ENCODE measurements at regions not wholly inside any gene's neighbourhood (a gene's known extent, or its start where the extent isn't known, plus 50 kb on each side); places are given as distances from the start of the nearest gene placed in this dataset.

DNA sequence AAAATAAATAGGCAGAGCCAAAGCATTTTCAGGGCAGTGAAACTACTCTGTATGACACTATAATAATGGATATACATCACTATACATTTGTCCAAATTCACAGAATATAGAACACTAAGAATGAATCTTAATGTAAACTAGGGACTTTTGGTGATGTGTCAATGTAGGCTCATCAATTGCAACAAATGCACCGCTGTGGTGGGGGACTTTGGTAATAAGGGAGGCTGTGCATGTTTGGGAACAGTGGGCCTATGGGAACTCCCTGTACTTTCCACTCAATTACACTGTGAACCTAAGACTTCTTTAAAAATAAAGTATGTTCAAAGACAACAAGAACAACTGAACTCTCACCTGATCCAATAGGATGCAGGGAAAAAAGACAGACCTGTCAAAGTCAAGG, 220.7 kb downstream of the CMPK2 start:
- DNase-seq, result no peak

DNA sequence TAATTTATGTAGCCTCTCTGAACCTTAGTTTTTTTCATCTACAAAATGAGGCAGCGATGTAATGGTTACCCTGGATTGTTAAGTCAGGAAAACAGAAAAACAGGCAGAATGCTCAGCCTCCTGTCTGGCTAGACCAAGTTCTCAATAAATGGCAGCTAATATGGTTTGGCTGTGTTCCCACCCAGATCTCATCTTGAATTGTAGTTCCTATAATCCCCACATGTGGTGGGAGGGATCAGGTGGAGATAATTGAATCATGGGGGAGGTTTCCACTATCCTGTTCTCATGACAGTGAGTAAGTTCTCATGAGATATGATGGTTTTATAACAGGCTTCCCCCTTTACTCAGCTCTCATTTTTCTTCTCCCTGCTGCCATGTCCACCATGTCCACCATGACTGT, 220.0 kb downstream of the CMPK2 start:
- DNase-seq, result no peak

DNA sequence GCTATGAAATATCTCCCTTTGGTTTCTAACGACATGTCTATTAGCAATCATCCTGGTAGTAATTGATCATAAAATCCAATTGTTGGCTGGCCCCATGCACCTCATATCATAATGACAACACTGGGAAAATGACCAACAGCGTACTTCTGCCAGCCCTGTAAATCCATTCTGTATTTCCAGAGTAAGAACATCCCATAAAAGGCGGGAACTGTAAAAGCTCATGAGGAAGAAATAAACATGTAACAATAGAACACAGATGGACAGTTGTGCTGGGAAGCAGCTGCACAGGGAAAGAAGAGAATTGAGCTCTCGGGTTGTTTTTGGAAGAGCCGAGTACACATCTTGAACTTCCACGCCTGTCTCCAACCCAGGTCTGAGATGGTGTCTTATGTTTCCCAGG, 218.7 kb downstream of the CMPK2 start:
- no peak for DNase-seq

DNA sequence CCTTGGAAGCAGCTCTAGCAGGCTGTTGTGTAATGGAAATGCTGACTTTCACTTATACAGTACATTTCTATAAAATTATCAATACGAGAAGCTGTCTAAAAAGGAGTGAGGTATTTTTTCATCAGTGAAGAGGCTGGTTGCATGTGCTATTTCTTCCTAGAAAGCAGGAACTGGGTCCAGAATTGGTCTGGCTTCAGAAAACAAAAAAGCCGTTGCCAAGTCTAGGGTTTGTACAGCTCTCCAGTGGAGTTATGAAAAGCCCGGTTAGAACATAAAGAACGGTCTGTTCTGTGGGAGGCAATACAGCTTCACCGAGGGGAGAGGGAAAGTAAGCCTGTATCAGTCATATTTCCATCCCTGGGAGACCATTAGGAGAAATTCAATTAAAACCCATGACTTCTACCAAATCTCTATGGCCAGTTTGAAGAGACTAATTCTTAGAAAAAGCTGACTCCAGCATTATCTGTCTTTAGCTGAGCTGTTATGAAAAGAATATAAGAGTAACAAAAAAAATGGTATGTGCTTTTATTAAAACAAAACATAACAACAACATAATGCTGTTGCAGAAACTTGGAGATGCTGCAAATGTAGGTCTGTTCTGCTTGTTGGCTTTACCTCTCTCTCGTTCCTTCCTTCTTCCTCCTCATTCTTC, 217.0 kb downstream of the CMPK2 start:
- DNase-seq, result no peak

DNA sequence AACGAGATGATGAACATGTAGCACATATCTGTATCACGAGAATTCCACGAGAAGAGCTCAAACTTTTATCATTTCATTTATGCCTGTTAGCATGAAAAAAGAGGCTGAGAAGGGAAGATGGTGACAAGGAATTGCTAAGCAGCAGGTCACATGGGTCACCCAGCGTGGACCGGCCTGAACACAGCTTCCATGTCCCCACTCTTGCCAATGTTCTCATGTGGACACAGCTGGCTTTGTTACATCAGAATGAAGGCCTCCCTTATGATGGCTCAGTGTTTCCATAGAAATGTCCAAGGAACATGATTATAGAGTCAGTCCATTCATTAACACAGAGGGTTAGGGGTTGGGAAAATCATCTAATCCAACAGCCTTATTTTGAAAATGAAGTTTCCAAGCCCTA, 215.4 kb downstream of the CMPK2 start:
- DNase-seq, result no peak

DNA sequence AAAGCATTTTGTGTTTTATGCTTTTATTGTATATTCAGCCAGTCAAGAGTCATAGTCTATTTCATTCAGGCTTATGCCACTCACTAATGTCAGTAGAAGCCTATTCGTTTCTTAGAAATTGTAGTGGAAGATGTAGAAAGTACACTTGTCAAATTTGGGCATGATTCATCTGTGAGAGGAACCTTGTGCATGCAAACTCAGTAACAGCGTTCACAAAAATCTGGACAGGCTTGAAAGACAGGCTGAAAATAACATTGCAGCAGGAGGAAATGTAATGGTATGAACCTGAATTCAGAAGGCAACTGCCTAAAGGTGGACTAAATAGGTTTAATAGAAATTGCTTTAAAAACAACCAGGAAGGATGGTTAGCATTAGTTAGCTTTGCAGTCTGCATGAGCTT, 213.5 kb downstream of the CMPK2 start:
- DNase-seq, result no peak

DNA sequence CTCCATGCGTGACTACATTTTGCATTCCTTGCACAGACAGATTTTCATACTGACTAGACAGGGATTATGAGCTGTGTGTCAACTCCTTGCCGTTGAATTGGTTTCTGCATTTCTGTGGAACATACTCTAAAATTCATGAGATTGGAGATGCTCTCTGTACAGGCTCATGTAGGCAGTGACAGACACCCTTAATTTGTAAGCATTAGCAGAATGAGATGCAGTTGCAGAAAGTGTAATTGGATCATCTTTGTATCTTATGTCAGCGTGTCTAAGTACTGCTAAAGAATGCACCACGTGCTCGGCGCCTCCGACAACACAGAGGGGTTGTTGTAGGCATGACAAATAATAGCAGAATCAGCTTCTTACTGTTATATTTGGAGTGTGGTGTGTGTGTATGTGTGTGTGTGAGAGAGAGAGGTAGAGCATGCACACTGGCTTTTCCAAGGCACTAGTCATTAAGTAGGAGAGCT, 212.4 kb downstream of the CMPK2 start:
- DNase-seq, result no peak

DNA sequence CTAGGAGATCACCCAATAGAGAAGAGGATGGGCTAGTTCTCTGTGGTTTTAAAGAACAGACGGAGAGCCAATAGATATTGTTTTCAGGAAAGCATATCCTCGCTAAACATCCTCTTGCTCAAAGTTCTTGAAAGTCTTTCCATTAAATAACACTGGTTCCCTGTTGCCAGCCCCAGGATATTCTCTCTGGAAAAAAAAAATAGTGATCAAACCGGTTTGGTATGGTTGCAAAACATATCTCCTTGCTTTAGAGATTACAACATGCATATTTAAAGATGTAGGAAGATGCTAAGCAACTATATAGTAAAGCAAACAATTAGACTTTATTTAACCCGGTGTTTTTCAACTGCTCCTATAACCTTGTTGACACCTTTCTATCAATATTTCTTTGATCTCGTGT, 211.4 kb downstream of the CMPK2 start:
- DNase-seq, result no peak

DNA sequence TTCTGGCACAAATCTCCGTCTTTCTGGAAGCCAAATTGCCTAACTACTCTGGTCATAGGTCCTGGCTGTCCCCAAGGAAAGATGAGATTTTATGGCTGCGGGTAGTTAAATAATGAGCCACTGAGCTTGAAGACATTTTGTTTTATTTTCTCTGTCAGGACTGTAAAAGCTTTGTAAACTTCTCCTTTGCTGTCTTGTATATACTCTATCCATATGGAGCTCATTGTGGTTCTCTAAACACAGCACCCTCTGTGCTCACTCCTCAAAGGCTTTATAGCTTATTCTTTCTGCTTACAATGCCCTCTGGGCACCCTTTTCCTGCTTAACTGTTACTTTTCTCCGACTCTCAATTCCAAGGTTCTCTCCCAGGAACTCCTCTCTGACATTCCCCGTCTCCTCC, 209.1 kb downstream of the CMPK2 start:
- no peak for DNase-seq

DNA sequence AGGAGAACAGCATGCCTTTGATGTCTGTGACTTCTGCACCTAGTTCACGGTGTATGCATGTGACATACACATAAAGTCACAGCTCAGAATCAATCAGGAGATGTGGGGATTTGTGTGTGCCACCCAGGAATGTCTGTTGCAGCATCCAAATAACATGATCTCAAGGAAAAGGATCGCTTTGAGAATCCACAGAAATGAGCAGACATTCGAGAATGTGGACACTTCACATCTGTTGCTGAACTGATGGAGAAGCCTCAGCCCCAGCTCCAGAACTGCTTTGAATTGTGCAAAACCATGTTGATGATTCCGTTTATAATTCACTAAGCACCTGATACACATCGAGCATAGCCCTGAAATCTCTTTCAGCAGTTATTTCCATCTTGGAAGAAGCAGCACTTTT, 208.6 kb downstream of the CMPK2 start:
- DNase-seq, result no peak

DNA sequence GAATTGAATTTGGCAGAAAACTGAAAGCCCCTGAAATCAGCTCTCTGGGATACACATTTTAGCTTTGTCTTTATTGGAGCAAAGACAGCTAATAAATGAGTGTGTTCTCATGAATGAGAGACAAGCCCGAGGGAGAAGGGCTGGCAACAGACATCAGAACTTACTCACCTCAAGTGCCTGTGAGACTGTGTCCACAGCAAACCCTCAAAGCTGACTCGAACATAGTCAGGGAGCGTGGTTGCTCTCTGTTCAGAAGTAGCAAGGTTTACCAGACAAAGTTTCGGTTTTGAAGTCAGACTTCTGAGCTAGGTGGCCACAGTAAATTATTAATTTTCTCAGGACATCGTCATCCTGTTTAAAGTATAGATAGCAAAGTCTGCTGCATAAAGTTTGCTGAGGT, 207.9 kb downstream of the CMPK2 start:
- DNase-seq, result no peak

DNA sequence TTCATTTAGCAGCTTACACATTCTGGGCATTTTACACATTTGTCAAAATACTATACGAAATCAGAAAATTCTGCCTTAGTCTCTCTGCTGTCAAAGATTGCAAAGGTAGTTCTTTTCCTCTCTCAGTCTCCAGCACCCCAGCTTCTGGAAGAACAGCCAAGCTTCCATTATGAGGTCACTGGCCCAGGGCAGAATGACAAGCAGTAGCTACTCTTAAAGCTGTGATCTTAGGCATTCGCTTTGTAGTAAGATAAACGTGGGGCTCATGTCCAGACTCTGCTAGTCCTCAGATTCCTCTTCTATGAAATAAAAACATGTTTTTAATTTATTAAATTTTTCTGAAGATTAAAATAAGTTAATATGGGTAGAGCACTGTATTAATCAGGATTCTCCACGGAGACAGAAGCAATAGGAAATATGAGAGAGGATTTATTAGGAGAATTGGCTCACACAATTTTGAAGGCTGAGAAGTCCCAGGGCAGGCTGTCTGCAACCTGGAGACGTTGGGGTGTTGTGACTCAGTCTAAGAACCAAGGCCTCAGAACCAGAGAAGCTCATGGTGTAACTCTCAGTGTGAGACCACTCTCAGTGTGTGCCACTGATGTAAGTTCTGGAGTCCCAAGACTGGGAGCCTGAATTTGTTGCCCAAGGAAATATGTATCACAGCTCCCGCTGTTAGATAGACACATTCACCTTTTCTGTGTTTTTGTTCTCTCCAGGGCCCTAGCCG, 201.2 kb downstream of the CMPK2 start:
- DNase-seq, result no peak

DNA sequence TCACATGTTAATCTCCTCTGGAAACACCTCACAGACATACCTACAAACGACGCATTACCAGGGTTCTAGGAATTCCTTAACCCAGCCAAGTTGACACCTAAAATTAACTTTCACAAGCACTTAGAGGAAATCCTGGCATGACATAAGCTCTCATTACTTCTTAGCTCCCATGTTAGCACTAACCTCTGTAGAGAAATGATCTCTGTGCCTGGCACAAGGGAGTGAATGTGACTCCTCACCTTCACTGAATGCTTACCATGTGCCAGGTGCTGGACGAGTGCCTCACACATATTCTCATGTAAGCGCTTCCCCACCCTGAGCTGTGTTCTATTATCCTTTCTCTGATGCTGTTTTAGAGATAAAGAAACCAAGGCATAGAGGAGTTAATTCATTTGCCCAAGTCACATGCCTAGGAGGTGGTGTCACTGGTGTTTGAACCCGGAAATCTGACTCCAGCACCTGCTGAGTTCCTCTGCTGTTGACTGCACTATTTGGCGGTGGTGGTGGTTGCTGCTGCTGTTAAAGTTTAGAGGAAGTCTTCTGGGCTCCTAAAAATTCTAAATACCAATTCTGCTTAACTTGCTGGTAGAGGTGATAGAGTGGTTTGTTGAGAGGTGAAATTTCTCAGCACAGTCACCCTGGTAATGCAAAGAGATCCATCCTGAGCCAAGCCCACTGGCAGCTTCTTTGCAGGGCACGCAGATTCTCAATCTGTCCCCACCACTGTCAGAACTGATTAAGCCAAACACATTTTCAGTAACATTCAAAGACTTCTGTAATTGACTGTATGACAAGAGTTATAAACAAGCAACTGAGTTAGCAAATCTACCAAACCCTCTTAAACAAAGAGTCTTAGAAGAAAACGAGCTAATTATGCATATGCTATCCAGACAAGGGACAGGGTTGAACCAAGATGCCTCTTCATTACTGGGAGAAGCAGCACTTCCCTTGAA, 200.3 kb downstream of the CMPK2 start:
- no peak for DNase-seq

DNA sequence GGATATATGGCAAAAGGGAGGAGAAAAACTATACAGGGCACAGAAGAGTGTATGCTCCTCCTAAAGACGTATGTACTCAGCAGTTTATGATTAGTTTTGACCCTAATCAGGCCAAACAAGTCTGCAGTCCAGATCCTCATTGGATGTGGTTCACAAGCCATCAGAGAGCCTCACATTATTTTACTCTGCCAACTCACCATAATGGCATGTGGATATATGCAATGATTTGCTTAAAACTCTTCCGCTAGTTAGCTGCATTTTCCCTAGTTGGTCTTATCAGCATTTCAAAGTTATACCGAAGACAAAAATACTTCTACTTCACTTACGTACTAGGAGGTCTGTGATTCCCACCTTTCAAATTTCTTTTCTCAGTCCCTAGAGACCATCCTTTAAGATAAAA, 198.4 kb downstream of the CMPK2 start:
- DNase-seq, result no peak

DNA sequence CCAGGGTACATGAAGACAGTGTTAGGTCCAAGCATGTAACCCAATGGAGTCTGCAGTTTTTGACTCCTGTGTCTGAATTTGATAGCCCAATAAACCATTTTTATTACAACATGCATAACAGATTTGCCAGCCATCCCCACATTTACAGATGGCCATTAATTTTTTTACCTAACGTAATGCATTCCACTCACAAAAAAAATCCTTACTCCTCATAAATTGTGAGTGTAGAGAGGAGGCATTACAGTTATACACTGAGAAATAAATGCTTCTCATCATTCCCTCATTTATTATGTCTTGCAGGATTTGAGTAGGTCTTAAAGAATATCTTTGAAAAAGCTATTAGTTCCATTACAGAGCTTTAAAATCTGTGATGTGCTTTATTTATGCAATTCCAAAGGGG, 193.8 kb downstream of the CMPK2 start:
- DNase-seq, result no peak

DNA sequence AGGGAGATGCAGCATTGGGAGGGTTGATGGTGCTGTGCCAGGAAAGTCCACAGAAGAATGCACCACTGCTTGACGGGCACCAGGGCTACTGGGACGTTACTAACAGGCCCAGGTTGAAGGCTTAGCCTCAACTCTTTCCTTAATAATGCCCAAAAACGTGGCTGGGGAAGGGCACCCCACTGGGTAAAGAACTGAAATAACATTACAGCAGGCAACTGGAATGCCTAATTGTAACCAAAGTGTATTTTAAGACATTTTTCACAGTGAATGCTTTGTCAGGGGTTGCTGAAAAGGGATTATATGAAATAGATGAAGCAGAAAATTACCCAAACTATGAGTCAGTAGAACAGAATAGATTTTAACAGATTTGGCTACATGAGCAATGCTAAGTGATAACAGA, 191.3 kb downstream of the CMPK2 start:
- no peak for DNase-seq

DNA sequence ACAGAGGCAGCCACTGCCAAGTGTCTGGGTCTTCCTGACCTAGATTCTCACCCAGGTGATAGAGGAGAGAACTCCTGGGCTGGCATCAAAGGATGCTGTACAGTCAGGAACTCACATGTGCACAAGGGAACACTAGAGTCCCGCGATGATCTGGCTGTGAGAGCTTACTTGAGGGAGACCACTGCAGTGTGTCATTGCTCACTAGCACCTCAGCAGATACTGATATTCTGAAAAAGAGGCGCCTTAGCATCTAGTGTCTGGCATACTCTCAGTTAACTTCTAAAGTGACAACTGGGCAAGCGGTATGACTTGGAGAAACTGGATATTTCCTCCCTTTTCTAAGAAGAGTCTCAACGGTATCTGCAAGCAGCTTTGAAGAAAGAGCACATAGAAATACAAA, 189.9 kb downstream of the CMPK2 start:
- no peak for DNase-seq

DNA sequence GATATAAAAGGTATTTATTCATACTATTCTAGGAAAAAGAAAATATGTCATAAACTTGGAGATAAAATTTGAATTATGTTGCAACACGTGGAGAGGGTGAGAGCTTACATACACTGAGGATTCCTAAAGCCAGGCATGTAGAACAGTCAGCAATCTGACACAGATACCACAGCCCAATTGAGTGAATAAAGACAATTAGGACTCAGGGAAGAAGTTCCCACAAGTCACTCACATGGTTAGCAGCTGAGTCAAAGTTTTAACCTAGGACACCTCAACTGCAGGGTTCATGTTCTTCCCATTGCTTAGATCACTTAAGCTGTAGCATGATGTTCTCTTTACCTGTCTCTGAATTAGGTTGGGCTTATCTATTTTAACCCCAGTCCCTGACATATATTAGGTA, 189.5 kb downstream of the CMPK2 start:
- no peak for DNase-seq

DNA sequence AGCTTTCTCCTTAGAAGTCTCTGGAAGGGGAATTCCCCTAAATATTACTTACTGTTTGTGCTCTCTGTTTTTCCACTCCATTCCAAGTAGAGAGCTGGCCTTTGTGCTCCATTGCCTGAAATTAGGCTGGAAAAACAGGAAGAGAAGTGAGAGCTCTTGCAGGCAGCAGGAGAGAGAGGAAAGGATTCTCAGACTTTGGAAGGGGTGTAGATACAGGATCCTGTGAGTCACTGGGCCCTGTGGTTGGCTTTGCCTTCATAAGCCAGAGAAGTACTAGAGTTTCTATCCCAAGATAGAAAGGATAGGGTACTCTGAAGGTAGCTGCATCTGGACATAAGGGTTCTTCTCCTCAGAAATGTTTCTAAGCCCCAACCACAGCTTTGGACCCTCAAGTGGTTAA, 188.9 kb downstream of the CMPK2 start:
- no peak for DNase-seq

DNA sequence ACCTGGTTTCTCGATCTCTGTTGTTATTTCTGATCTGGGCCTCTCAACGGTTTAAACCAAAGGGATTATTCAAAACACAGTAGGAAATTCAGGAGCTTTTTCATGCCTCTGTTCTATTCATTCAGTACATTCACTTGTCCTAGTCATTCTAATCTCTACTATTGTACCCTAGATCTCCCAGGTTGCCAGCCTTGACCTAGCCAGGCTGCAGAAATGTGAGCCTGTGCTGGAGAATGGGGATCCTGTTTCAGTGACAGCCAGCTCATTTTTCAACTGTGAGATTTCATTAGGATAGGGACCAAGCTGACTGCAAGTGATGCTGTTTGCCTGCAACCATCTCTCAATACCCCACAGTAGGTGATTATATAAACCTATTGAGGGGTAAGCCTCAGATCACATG, 186.2 kb downstream of the CMPK2 start:
- DNase-seq, result no peak

DNA sequence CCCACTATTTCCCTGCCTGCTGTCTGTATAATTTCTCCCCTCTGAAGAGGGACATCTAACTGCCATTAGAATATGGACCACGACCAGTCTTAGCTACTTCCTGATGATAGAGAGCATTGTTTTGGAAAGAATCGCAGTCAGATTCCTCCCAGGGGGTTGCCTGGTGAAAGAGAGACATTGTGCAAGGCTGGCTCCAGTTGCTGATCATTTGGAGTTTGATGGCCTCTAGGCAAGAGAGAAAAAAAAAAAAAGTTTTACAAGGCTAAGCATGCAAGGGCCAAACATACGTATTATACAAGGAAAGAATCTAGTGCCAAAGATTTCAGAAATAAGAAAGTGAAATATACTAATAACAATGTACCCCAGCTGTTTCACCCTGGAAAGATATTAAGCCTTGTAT, 182.2 kb downstream of the CMPK2 start:
- DNase-seq, result no peak

DNA sequence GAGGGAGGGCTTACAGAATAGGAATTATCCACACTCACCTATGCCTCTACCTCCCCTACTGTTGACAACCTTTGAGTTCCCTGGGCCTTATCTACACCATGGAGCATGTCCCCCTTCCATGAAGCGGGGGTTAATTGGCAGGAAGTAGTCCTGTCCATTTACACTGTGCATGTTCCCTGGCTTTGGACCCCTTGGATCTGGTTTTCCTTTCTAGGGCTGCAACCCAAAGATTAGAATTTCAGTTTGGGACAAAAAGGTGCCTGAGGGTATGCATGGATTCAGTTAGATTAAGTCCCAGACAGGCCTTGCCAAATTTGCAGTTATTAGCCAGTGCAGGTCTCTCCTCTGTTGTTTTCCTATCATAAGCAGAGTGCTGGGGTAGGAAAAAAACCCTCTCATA, 180.3 kb downstream of the CMPK2 start:
- DNase-seq, result no peak

DNA sequence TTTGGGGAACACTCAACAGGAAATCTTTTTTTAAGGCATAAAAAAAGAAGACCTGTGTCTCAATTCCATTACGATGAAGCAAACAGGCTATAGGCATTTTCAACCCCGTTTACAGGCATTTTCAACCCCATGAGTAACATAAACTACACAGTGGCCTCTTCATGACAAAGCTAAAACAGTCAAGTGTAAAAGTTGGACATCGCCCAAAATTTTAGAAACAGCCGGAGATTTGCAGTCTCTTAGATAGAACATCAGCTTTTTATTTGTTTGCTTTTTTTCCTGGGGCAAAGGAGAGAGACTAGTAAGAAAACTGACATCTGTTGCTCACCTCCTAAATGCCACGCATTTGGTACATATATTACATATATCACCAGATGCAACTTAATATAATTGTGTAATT, 173.7 kb downstream of the CMPK2 start:
- DNase-seq, result no peak

DNA sequence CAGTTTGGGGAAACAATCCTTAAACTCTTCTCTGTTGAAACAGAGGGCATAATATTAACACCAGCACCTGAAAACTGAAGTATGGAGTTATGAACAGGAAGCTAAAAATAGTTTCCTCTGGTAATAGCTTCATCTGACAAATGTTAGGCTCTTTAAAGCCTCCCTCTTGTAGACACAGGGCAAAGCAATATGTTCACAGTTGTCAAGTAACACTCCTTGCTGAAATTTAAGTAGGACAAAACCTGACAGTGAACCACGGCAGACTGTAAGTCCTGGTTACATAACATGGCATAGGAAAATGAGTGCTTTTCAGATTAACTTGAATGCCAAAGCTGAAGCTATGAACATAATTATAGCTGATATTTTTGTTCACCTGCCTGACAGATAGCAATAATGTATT, 172.9 kb downstream of the CMPK2 start:
- DNase-seq, result no peak

Measured in activated CD4-positive, CD25-positive, alpha-beta regulatory T cell (primary cell).